GM23248 (cell line): ENCODE measurements at regions not wholly inside any gene's neighbourhood (a gene's known extent, or its start where the extent isn't known, plus 50 kb on each side); places are given as distances from the start of the nearest gene placed in this dataset.

Source experiments
- EZH2 ChIP-seq: fragments of 200-600 bp; sonication (generic); IDR thresholded peaks from 2 replicates; pipeline ENCODE4 v1.6.1; 2018; ENCODE audit warnings: antibody characterized with exemption, mild to moderate bottlenecking; ENCODE audit not compliant: insufficient read depth, poor library complexity, severe bottlenecking
- EZH2phosphoT487 ChIP-seq: fragments of 200-600 bp; sonication (generic); IDR thresholded peaks from 2 replicates; pipeline ENCODE4 v1.6.1; 2018; ENCODE audit warnings: antibody characterized with exemption, moderate library complexity, mild to moderate bottlenecking, low read depth; ENCODE audit not compliant: insufficient read depth

DNA sequence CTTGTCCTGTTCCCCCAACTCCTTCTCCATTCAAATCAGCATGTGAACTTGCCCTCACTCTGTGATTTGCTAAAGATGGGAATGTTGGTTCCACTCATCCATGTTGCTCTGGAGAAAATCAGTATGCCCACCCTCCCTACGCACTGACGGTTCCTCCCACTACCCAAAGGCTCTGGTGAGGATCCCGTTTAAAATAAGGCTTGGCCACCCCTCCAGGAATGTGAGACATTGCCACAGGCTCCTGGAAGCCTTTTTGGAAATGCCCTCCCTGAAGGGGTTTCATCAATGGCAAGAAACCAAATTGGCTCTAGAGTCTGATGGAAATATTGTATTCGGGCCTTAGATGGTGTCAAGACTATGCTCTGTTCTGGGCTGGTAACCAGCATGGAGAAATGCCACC is 187.3 kb downstream of the USP12 start:
- no peak for TF ChIP-seq EZH2
- no peak for TF ChIP-seq EZH2phosphoT487
